Left lung (tissue), 4 donors: ENCODE measurements at regions not wholly inside any gene's neighbourhood (a gene's known extent, or its start where the extent isn't known, plus 50 kb on each side); places are given as distances from the start of the nearest gene placed in this dataset.

ENCODE experiments used
- ATAC-seq: fragments of 200-7000 bp; cut with Tn5 transposase; one replicate; pipeline ENCODE4 v1.9.1; 2020; ENCODE audit warnings: moderate library complexity
- DNase-seq, 4 donors: peaks; one replicate each; pipeline ENCODE4 v3.0.0-alpha.2; 2013 to 2020
- H3K27ac ChIP-seq, 2 donors: fragments of 200-600 bp; sonication (generic) in 1 of 2; one replicate each; pipeline versions ENCODE4 v1.5.0 to v1.8.0; 2020 to 2021
- H3K27me3 ChIP-seq, 2 donors: fragments of 200-600 bp; sonication (generic) in 1 of 2; one replicate each; pipeline versions ENCODE4 v1.5.0 to v1.8.0; 2020 to 2021
- H3K36me3 ChIP-seq, 2 donors: fragments of 200-600 bp; sonication (generic) in 1 of 2; one replicate each; pipeline versions ENCODE4 v1.5.0 to v1.8.0; 2020 to 2021
- H3K4me1 ChIP-seq, 2 donors: fragments of 200-600 bp; one replicate each; pipeline ENCODE4 v1.8.0; 2021
- H3K4me3 ChIP-seq, 2 donors: fragments of 200-600 bp; sonication (generic) in 1 of 2; one replicate each; pipeline versions ENCODE4 v1.5.0 to v1.8.0; 2020 to 2021; ENCODE audit warnings: mild to moderate bottlenecking in 1 of 2
- H3K9me3 ChIP-seq, 2 donors: fragments of 200-600 bp; sonication (generic) in 1 of 2; one replicate each; pipeline versions ENCODE4 v1.5.0 to v1.8.0; 2020 to 2021
- intact Hi-C, 2 donors: fragments of 100-400 bp; cut with DNase I; formaldehyde crosslinking; loops; one replicate each; pipeline versions ENCODE4 v1.11.2 to v1.14.2; 2022
- TF ChIP-seq, protein P1 (sequence below), 2 donors: fragments of 200-600 bp; sonication (generic) in 1 of 2; IDR thresholded peaks; one replicate each; pipeline versions ENCODE4 v1.5.0 to v1.8.0; 2021; ENCODE audit warnings: antibody characterized with exemption in 2 of 2
- donor health status: DM: no; HTN: yes; CAD: no.
- donor health status: DM: no; HTN: no; CAD: no.

DNA sequence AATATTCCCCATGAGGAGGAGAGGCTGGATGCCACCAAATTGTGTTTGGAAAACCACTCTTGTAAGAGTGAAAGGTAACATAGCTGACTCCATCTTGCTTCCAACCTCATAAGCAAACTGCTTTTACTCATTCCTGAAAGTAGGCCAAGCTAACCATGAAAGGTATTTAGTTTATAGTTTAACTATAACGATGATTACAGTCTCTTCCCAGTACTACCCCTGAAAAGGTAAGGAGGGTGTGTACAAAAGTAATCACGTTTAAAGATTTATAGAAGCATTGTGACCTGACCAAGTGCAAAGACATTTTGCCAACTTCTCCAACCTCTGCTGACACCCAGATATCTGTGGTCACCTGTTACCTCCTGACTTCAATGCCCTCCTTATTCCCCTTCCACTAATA is 122.6 kb downstream of the CD8B2 start:
- Histone ChIP-seq H3K9me3 (peaks cover 0 to 12% of the 10 kb centered on the region in 2 donors), H3K36me3 (no peaks in the 10 kb centered on the region), H3K4me1 (no peaks in the 10 kb centered on the region), H3K27me3 (peaks cover 0 to 5% of the 10 kb centered on the region in 2 donors), H3K4me3 (no peak overlapping the region), H3K27ac (no peak overlapping the region)
- DNase-seq (no peak), ATAC-seq (no peak)
- intact Hi-C loops: no loop called here
- TF ChIP-seq, protein P1, sequence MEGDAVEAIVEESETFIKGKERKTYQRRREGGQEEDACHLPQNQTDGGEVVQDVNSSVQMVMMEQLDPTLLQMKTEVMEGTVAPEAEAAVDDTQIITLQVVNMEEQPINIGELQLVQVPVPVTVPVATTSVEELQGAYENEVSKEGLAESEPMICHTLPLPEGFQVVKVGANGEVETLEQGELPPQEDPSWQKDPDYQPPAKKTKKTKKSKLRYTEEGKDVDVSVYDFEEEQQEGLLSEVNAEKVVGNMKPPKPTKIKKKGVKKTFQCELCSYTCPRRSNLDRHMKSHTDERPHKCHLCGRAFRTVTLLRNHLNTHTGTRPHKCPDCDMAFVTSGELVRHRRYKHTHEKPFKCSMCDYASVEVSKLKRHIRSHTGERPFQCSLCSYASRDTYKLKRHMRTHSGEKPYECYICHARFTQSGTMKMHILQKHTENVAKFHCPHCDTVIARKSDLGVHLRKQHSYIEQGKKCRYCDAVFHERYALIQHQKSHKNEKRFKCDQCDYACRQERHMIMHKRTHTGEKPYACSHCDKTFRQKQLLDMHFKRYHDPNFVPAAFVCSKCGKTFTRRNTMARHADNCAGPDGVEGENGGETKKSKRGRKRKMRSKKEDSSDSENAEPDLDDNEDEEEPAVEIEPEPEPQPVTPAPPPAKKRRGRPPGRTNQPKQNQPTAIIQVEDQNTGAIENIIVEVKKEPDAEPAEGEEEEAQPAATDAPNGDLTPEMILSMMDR (IDR thresholded peaks at IDR 0.05): no peak

DNA sequence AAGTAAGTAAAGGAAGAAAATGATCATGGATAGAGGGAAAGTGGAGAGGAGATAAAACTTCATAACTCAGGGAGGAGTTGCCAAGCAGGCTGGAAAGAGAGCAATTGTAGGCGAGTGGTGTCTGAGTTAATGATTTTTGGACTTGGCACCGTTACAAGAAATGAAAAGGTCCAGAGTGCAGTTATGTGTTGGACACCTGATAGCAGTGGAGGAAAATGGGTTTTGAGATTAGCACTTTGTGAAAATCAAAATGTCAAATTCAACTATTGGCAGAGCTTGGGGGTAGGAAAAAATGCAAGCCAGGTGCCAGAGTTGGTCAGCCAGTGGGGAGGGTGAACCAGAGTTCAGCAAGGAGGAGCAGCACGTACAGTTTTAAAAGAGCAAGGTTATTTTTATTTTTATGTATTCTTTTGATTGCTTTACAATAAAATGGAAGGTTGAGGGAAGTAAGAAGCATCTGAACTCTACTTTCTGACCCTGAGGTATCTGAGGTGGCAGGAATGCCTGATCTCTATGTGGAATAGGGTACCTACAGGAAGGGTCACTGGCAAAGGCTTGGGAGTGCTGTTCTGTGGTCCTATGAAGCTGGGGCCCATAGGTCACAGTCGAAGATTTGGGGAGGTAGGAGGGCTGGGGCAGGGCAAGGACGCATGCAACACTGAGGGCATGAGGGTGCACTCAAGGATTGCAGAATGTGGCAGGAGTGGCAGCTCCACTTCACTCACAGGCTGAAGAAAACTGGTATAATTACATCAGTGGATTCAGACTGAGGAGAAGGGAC is 127.5 kb downstream of the CD8B2 start:
- TF ChIP-seq, protein P1 (IDR thresholded peaks at IDR 0.05): no peak
- Histone ChIP-seq H3K36me3 (no peaks in the 10 kb centered on the region), H3K9me3 (peaks cover 0 to 12% of the 10 kb centered on the region in 2 donors), H3K4me3 (no peak overlapping the region), H3K27me3 (peaks cover 0 to 5% of the 10 kb centered on the region in 2 donors), H3K4me1 (no peaks in the 10 kb centered on the region), H3K27ac (no peak overlapping the region)
- intact Hi-C loops: no loop called here
- ATAC-seq (peak; percentile 50), DNase-seq (peak in 1 of 4 donors; percentile 47)

DNA sequence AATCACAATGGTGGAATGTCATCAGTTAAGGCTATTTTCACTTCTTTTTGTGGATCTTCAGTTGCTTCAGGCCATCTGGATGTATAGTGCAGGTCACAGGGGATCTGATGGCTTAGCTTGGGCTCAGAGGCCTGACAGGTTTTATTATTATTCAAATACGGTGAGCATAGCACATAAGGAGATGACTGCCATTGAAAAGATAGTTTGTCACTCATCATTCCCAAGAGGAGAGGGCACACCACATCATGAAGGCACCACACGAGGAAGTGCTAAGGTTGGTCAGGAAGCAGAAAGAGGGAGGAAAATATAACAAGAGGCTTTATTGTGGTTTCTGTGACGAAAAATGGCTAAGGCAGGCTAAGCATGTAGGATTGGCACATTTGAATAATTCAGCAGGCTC is 131.4 kb downstream of the CD8B2 start:
- Histone ChIP-seq H3K4me3 (no peak overlapping the region), H3K9me3 (no peaks in the 10 kb centered on the region), H3K27me3 (no peaks in the 10 kb centered on the region), H3K27ac (no peak overlapping the region), H3K4me1 (no peaks in the 10 kb centered on the region), H3K36me3 (no peaks in the 10 kb centered on the region)
- ATAC-seq: no peak
- intact Hi-C loops: no loop called here
- DNase-seq: no peak
- TF ChIP-seq, protein P1 (IDR thresholded peaks at IDR 0.05): no peak

DNA sequence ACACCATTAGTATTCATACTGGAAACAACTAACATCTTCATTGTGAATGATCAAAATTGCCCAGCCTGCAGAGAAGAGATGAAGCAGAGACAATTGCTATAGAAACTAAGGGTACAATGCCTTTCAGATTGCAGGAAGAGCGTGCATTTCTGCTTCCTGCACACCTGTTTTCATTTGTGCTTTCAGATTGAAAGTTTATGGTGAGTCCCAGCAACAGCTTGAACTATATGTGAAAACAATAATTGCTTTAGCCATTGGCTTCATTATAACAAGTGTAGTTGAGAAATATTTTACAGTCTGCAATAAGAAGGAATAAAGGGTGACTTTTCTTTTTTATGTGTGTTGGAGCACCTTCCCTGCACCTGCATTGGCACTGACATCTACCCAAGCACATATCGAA is 136.3 kb downstream of the CD8B2 start:
- Histone ChIP-seq H3K4me3 (no peak overlapping the region), H3K9me3 (peaks cover 0 to 12% of the 10 kb centered on the region in 2 donors), H3K27ac (no peak overlapping the region), H3K4me1 (no peaks in the 10 kb centered on the region), H3K27me3 (no peaks in the 10 kb centered on the region), H3K36me3 (no peaks in the 10 kb centered on the region)
- TF ChIP-seq, protein P1 (IDR thresholded peaks at IDR 0.05): no peak
- ATAC-seq (no peak), DNase-seq (no peak)
- intact Hi-C loops: no loop called here

DNA sequence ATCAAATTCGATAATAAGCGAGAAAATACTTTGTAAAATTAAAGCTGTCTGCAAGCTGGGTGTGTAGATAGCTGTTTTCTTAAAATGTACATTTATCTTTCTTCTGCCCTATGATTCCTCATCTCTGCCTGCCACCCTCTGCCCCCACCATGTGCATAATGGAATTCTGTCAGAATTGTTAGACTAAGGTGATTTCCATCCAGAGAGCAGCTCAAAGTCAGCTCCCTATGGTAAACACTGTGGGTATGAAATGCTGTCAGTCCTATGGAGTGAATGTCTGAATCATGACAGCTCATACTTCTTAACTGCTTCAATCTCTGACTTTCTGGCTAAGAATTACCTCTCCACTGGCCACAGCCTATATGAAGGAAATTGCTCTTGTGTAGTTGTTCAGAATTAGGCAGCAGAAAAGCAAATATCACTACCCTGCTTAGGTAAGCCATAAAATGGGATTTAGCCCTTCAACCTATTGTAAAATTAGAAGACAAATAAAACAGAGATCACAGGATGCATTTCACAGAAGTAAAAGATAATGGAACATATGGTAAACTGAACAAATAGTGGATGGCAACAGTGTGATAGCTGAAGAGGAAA is 137.7 kb downstream of the CD8B2 start:
- H3K27ac ChIP-seq: no peak overlapping the region
- ATAC-seq (no peak), DNase-seq (no peak)
- peaks cover 0 to 19% of the 10 kb centered on the region in 2 donors for H3K9me3 ChIP-seq
- intact Hi-C loops: no loop called here
- H3K27me3 ChIP-seq: no peaks in the 10 kb centered on the region
- no peak overlapping the region for H3K4me3 ChIP-seq
- TF ChIP-seq, protein P1 (IDR thresholded peaks at IDR 0.05): no peak
- H3K4me1 ChIP-seq: no peaks in the 10 kb centered on the region
- H3K36me3 ChIP-seq: no peaks in the 10 kb centered on the region
